Gastroesophageal sphincter (tissue), 3 donors: ENCODE measurements at regions not wholly inside any gene's neighbourhood (a gene's known extent, or its start where the extent isn't known, plus 50 kb on each side); places are given as distances from the start of the nearest gene placed in this dataset.

Source experiments
- CTCF ChIP-seq, 4 experiments: fragments of 200-600 bp in 2 of 4; fragments of 450-650 bp in 2 of 4; sonication (generic) in 1 of 4; IDR thresholded peaks; one replicate each; pipeline ENCODE4 v1.5.1; 2017 to 2019; ENCODE audit warnings: antibody characterized with exemption in 4 of 4, mild to moderate bottlenecking in 2 of 4, moderate library complexity in 2 of 4
- EP300 ChIP-seq: sonication (generic); formaldehyde crosslinking; IDR thresholded peaks from one replicate; pipeline ENCODE4 v1.6.1; 2017; ENCODE audit warnings: antibody characterized with exemption, mild to moderate bottlenecking
- POLR2A ChIP-seq, 2 donors: fragments of 450-650 bp; IDR thresholded peaks; one replicate each; pipeline ENCODE4 v1.6.1; 2017; ENCODE audit warnings: antibody characterized with exemption in 2 of 2, mild to moderate bottlenecking in 2 of 2, moderate library complexity in 1 of 2
- POLR2AphosphoS5 ChIP-seq: sonication (generic); formaldehyde crosslinking; IDR thresholded peaks from one replicate; pipeline ENCODE4 v1.6.1; 2017; ENCODE audit warnings: antibody characterized with exemption

GRCh38 chr18:63046375-63046774 is 273.2 kb downstream of the BCL2 start:
- no peak for TF ChIP-seq POLR2A (IDR thresholded peaks at IDR 0.05)
- no peak for TF ChIP-seq CTCF (IDR thresholded peaks at IDR 0.05)
- no peak for TF ChIP-seq POLR2AphosphoS5
- TF ChIP-seq EP300, result no peak
